Fibroblast of lung (primary cell): ENCODE measurements at regions not wholly inside any gene's neighbourhood (a gene's known extent, or its start where the extent isn't known, plus 50 kb on each side); places are given as distances from the start of the nearest gene placed in this dataset.

Experiments
- DNase-seq, 2 donors: peaks; one replicate each; pipeline versions ENCODE4 v3.0.0 to v3.0.0-alpha.2; 2010; ENCODE audit warnings: low read depth in 2 of 2
- H2AFZ ChIP-seq: 2 replicates; pipeline ENCODE4 v1.5.1; 2012; ENCODE audit warnings: low read length, control low read depth, inconsistent platforms
- H3K27ac ChIP-seq: 2 replicates; pipeline ENCODE4 v1.5.1; 2011; ENCODE audit warnings: low read length, control low read depth; ENCODE audit not compliant: insufficient read depth
- H3K27me3 ChIP-seq: 2 replicates; pipeline ENCODE4 v1.5.1; 2011; ENCODE audit warnings: mild to moderate bottlenecking, low read length; ENCODE audit not compliant: control insufficient read depth, insufficient read depth
- H3K36me3 ChIP-seq: 2 replicates; pipeline ENCODE4 v1.5.1; 2011; ENCODE audit warnings: low read length; ENCODE audit not compliant: control insufficient read depth, insufficient read depth
- H3K4me1 ChIP-seq: 2 replicates; pipeline ENCODE4 v1.5.1; 2011; ENCODE audit warnings: low read length; ENCODE audit not compliant: control insufficient read depth, insufficient read depth; ENCODE audit errors: extremely low read depth
- H3K4me2 ChIP-seq: 2 replicates; pipeline ENCODE4 v1.5.1; 2011; ENCODE audit warnings: low read length, control low read depth; ENCODE audit not compliant: insufficient read depth; ENCODE audit errors: extremely low read depth
- H3K4me3 ChIP-seq, 4 experiments: fragments of 200-600 bp in 1 of 4; sonication (generic) in 1 of 4; replicated peaks in 1 of 4; 2 replicates each; pipeline ENCODE4 v1.5.1; 2011 to 2016; ENCODE audit warnings: low read length in 4 of 4, low read depth in 3 of 4, mild to moderate bottlenecking in 3 of 4, control low read depth in 2 of 4, inconsistent platforms in 1 of 4, mixed read lengths in 1 of 4; ENCODE audit not compliant: insufficient read depth in 1 of 4; ENCODE audit errors: control extremely low read depth in 1 of 4
- H3K79me2 ChIP-seq: 2 replicates; pipeline ENCODE4 v1.5.1; 2012; ENCODE audit warnings: mild to moderate bottlenecking, low read length, inconsistent platforms; ENCODE audit not compliant: control insufficient read depth, insufficient read depth
- H3K9ac ChIP-seq: 2 replicates; pipeline ENCODE4 v1.5.1; 2011; ENCODE audit warnings: mild to moderate bottlenecking, low read length, control low read depth; ENCODE audit not compliant: insufficient read depth
- H3K9me3 ChIP-seq: 2 replicates; pipeline ENCODE4 v1.5.1; 2012; ENCODE audit warnings: low read depth, low read length; ENCODE audit not compliant: control insufficient read depth, insufficient read depth
- H4K20me1 ChIP-seq: 2 replicates; pipeline ENCODE4 v1.5.1; 2011; ENCODE audit warnings: low read length; ENCODE audit not compliant: control insufficient read depth, insufficient read depth; ENCODE audit errors: extremely low read depth
- EZH2 ChIP-seq: IDR thresholded peaks from 2 replicates; pipeline ENCODE4 v1.5.1; 2012; ENCODE audit warnings: low read length, control low read depth, mild to moderate bottlenecking; ENCODE audit errors: missing control alignments
- TF ChIP-seq, protein P1 (sequence below), 2 donors: IDR thresholded peaks in 1 of 2; conservative IDR thresholded peaks in 1 of 2; 1 replicate in 1 of 2; 2 replicates in 1 of 2; pipeline ENCODE4 v1.5.1; 2011 to 2012; ENCODE audit warnings: low read length in 2 of 2, control low read depth in 1 of 2, inconsistent platforms in 1 of 2, low read depth in 1 of 2, mild to moderate bottlenecking in 1 of 2

DNA sequence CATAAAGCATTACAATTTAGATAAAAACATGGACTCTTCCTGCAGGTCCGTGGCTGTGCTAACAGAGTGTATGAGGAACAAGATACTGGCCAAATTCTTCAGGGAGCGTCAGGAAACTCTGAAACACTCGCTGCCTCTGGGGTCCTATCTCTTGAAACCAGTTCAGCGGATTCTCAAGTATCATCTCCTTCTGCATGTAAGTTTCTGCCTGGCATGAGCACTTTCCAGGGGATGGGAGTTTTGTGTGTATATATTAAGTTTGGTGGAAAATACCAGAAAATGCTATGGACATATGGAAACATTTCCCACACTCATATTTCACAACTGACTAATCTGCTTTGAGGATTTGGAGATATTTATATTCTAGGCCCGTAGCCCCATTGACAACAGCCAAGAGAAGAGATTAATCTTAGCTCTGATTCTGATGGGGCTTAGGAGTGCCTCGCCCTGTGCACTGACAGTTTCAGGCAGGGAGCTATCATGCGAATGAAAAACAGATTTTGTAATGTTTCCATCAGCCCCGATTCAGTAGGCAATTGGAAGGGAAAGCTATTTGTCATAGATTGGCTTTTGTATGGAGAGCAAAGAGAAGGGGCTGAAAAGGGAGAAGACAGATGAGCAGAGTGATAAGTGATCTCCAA lies 64.7 kb upstream of the MTHFD1L start:
- Histone ChIP-seq H3K4me3 (no peak overlapping the region), H3K9me3 (no peaks in the 10 kb centered on the region), H3K36me3 (no peaks in the 10 kb centered on the region), H3K27me3 (no peaks in the 10 kb centered on the region), H3K27ac (no peak overlapping the region), H3K4me2 (no peak overlapping the region), H4K20me1 (no peaks in the 10 kb centered on the region), H3K9ac (no peak overlapping the region), H2AFZ (no peak overlapping the region), H3K79me2 (no peaks in the 10 kb centered on the region), H3K4me1 (no peaks in the 10 kb centered on the region)
- peak in 1 of 2 donors; percentile 19 for DNase-seq
- no peak for TF ChIP-seq EZH2
- TF ChIP-seq, protein P1, sequence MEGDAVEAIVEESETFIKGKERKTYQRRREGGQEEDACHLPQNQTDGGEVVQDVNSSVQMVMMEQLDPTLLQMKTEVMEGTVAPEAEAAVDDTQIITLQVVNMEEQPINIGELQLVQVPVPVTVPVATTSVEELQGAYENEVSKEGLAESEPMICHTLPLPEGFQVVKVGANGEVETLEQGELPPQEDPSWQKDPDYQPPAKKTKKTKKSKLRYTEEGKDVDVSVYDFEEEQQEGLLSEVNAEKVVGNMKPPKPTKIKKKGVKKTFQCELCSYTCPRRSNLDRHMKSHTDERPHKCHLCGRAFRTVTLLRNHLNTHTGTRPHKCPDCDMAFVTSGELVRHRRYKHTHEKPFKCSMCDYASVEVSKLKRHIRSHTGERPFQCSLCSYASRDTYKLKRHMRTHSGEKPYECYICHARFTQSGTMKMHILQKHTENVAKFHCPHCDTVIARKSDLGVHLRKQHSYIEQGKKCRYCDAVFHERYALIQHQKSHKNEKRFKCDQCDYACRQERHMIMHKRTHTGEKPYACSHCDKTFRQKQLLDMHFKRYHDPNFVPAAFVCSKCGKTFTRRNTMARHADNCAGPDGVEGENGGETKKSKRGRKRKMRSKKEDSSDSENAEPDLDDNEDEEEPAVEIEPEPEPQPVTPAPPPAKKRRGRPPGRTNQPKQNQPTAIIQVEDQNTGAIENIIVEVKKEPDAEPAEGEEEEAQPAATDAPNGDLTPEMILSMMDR (conservative IDR thresholded peaks at IDR 0.05 in 1 of 2, IDR thresholded peaks at IDR 0.05 in 1 of 2; ENCODE audit: low read depth in 1 of 2, low read length in 2 of 2) = no peak

DNA sequence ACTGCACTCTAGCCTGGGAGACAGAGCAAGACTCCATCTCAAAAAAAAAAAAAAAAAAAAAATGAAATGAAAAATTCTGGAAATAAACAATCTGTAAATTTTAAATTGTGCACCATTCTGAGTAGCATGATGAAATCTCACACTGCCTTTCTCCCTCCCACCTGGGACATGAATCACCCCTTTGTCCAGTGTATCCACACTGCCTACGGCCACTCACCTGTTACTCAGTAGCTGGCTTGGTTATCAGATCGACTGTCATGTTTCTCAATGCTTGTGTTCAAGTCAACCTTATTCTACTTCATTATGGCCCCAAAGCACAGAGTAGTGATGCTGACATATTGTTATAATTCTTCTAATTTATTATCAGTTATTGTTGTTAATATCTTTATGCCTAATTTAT lies 58.7 kb upstream of the MTHFD1L start:
- Histone ChIP-seq H3K79me2 (no peaks in the 10 kb centered on the region), H2AFZ (no peak overlapping the region), H3K27ac (no peak overlapping the region), H3K36me3 (no peaks in the 10 kb centered on the region), H3K9me3 (no peaks in the 10 kb centered on the region), H3K27me3 (no peaks in the 10 kb centered on the region), H3K4me1 (no peaks in the 10 kb centered on the region), H3K4me3 (no peak overlapping the region), H3K4me2 (no peak overlapping the region), H4K20me1 (no peaks in the 10 kb centered on the region), H3K9ac (no peak overlapping the region)
- DNase-seq = no peak
- TF ChIP-seq EZH2 = no peak
- TF ChIP-seq, protein P1 (conservative IDR thresholded peaks at IDR 0.05 in 1 of 2, IDR thresholded peaks at IDR 0.05 in 1 of 2; ENCODE audit: low read depth in 1 of 2, low read length in 2 of 2) = no peak

DNA sequence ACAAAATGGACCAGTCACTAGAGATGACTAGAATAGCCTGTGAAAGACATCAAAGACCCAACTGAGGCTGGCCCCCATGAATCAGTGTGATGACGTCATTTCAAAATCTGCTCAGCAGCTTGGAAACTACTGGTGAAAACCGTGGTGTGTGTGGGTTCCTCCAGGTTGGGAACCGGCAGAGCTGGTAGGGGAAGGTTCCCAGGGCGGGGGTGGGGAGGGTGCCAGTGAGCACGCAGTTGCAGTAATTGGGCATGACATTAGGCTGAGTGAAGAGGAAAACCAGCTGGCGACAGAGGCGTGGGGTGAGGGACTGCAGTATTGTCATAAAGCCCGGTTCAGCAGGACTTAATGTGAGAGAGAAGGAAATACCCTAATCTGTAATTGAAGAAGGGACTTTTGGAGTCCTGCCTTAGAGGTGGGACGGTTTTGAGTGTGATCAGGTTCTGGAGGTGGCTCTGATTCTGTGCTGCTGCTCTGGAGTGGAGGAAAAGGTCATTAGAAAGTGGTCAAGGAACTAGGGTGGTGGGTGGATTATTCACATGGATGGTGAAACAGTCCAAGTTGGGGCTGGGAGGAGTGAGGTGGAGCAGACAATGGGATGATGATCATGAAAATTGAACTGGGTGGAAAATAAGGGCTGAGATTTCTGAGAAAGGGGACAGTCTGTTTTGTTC lies 52.0 kb upstream of the MTHFD1L start:
- no peak overlapping the region for H3K9ac ChIP-seq

More for the DNA sequence above, 52.0 kb upstream of the MTHFD1L start:
- no peaks in the 10 kb centered on the region for H3K79me2 ChIP-seq
- no peak overlapping the region for H3K4me3 ChIP-seq
- DNase-seq = peak; percentile 65 to 74
- H3K27ac ChIP-seq = no peak overlapping the region
- TF ChIP-seq, protein P1 (conservative IDR thresholded peaks at IDR 0.05 in 1 of 2, IDR thresholded peaks at IDR 0.05 in 1 of 2; ENCODE audit: low read depth in 1 of 2, low read length in 2 of 2) = no peak
- no peak for TF ChIP-seq EZH2
- no peaks in the 10 kb centered on the region for H3K27me3 ChIP-seq
- H3K4me2 ChIP-seq = peak overlapping the region; percentile 10
- no peaks in the 10 kb centered on the region for H3K9me3 ChIP-seq
- no peaks in the 10 kb centered on the region for H3K36me3 ChIP-seq
- no peak overlapping the region for H2AFZ ChIP-seq
- peaks cover 7% of the 10 kb centered on the region for H3K4me1 ChIP-seq
- H4K20me1 ChIP-seq = no peaks in the 10 kb centered on the region
